Smooth muscle cell (in vitro differentiated cells): ENCODE measurements at regions not wholly inside any gene's neighbourhood (a gene's known extent, or its start where the extent isn't known, plus 50 kb on each side); places are given as distances from the start of the nearest gene placed in this dataset.

ENCODE experiments used
- DNase-seq: peaks from one replicate; lab custom pipeline; 2025; ENCODE audit not compliant: unreplicated experiment; lab: John Stamatoyannopoulos, UW
- H2AFZ ChIP-seq: fragments of 200-600 bp; sonication (generic); 2 replicates; pipeline ENCODE4 v1.6.0; 2016; ENCODE audit warnings: antibody characterized with exemption, low read depth, mild to moderate bottlenecking
- H3F3A ChIP-seq: fragments of 200-600 bp; sonication (generic); 2 replicates; pipeline ENCODE4 v1.6.0; 2017; ENCODE audit warnings: antibody characterized with exemption, low read depth
- H3K27ac ChIP-seq: fragments of 200-600 bp; sonication (generic); 2 replicates; pipeline ENCODE4 v1.5.1; 2016; ENCODE audit warnings: low read depth, mild to moderate bottlenecking
- H3K27me3 ChIP-seq: fragments of 200-600 bp; sonication (generic); 2 replicates; pipeline ENCODE4 v1.6.1; 2016; ENCODE audit warnings: low read depth, mild to moderate bottlenecking
- H3K36me3 ChIP-seq: fragments of 200-600 bp; sonication (generic); 2 replicates; pipeline ENCODE4 v1.5.1; 2016; ENCODE audit warnings: low read depth
- H3K4me1 ChIP-seq: fragments of 200-600 bp; sonication (generic); 2 replicates; pipeline ENCODE4 v1.5.1; 2016; ENCODE audit warnings: low read depth
- H3K4me2 ChIP-seq: fragments of 200-600 bp; sonication (generic); 2 replicates; pipeline ENCODE4 v1.6.0; 2016; ENCODE audit warnings: mild to moderate bottlenecking
- H3K4me3 ChIP-seq: fragments of 200-600 bp; sonication (generic); 2 replicates; pipeline ENCODE4 v1.5.1; 2016; ENCODE audit warnings: mild to moderate bottlenecking
- H3K79me2 ChIP-seq: fragments of 200-600 bp; sonication (generic); 2 replicates; pipeline ENCODE4 v1.6.0; 2016; ENCODE audit warnings: low read depth, mild to moderate bottlenecking
- H3K9ac ChIP-seq: fragments of 200-600 bp; sonication (generic); 2 replicates; pipeline ENCODE4 v1.6.0; 2016; ENCODE audit warnings: low read depth
- H3K9me3 ChIP-seq: fragments of 200-600 bp; sonication (generic); replicated peaks from 2 replicates; pipeline ENCODE4 v1.5.1; 2016; ENCODE audit warnings: low read depth
- H4K20me1 ChIP-seq: fragments of 200-600 bp; sonication (generic); 2 replicates; pipeline ENCODE4 v1.6.0; 2016; ENCODE audit warnings: low read depth
- CTCF ChIP-seq: fragments of 200-600 bp; sonication (generic); IDR thresholded peaks from 2 replicates; pipeline ENCODE4 v1.5.1; 2017; ENCODE audit warnings: borderline replicate concordance, mild to moderate bottlenecking, antibody characterized with exemption; ENCODE audit not compliant: insufficient read depth, poor library complexity, severe bottlenecking
- WGBS: methylation state at CpG from one replicate; pipeline ENCODE4 v1.1.7; 2016; ENCODE audit warnings: low lambda C conversion rate; 5-methylcytosine and 5-hydroxymethylcytosine counted together

DNA sequence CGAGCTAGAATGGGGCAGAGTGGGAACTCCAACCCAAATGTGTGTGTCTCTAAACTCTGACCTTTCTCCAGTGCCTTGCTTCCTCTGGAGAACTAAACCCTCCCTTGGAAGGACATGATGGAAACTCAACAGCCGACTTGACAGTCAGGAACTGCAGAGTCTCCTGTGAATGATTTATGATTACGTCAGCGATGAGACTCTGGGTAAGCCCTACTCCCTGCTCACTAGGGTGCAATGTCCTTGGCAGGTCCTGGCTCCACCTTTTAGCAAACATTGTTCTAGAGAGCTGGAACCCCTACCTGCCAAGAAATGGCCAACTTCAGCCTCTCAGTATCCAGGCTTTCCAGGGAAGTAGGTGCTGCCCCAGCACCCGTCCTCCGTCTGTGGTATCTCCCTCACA is 96.1 kb upstream of the CD82 start:
- Histone ChIP-seq H3K27me3 (peaks cover 55% of the 10 kb centered on the region), H3K9ac (no peak overlapping the region), H3K36me3 (no peaks in the 10 kb centered on the region), H3K79me2 (no peaks in the 10 kb centered on the region), H3F3A (no peaks in the 10 kb centered on the region), H3K27ac (no peak overlapping the region), H3K4me2 (no peak overlapping the region), H4K20me1 (no peaks in the 10 kb centered on the region), H2AFZ (no peak overlapping the region), H3K9me3 (no peaks in the 10 kb centered on the region), H3K4me3 (no peak overlapping the region), H3K4me1 (no peaks in the 10 kb centered on the region)
- TF ChIP-seq CTCF, result no peak
- 85% methylated on average over 6 of the region's 6 CpGs for WGBS
- no peak for DNase-seq

GRCh38 chr11:44470854-44471253 is 94.6 kb upstream of the CD82 start:
- Histone ChIP-seq H3K27ac (no peak overlapping the region), H3K9ac (no peak overlapping the region), H3K36me3 (no peaks in the 10 kb centered on the region), H3K4me3 (no peak overlapping the region), H3K27me3 (peaks cover 69% of the 10 kb centered on the region), H4K20me1 (no peaks in the 10 kb centered on the region), H3K4me2 (no peak overlapping the region), H3K4me1 (no peaks in the 10 kb centered on the region), H2AFZ (no peak overlapping the region), H3F3A (no peaks in the 10 kb centered on the region), H3K79me2 (no peaks in the 10 kb centered on the region), H3K9me3 (no peaks in the 10 kb centered on the region)
- no peak for TF ChIP-seq CTCF
- DNase-seq, result no peak
- WGBS, result 44% methylated on average over 7 of the region's 7 CpGs

DNA sequence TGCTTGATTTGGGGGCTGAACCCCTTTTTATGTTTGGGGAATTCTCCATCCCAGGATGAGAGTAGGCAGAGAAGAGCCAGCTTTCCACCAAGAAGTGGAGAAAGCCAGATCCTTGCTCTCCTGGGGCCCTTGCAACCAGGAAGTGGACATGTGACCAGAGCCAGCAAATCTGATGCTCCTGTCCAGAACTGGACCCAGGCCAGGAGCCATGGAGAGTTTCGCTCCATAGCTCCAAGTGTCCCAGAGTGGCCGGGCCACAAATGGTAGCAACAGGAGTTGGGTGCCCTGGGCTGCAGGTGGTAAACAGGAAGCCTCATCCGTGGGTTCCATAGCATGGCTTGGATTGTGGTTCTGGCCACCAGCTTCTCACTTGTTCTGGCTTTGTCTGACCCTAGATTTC is 93.9 kb upstream of the CD82 start:
- no peaks in the 10 kb centered on the region for H3K4me1 ChIP-seq
- H2AFZ ChIP-seq, result no peak overlapping the region
- no peak overlapping the region for H3K4me3 ChIP-seq
- H3K27me3 ChIP-seq, result peaks cover 77% of the 10 kb centered on the region
- DNase-seq, result no peak
- no peak for TF ChIP-seq CTCF
- no peaks in the 10 kb centered on the region for H3K9me3 ChIP-seq
- H3K9ac ChIP-seq, result no peak overlapping the region
- H3K27ac ChIP-seq, result no peak overlapping the region
- no peaks in the 10 kb centered on the region for H4K20me1 ChIP-seq
- no peaks in the 10 kb centered on the region for H3K79me2 ChIP-seq
- H3F3A ChIP-seq, result no peaks in the 10 kb centered on the region
- 71% methylated on average over 3 of the region's 3 CpGs for WGBS
- H3K4me2 ChIP-seq, result no peak overlapping the region
- no peaks in the 10 kb centered on the region for H3K36me3 ChIP-seq

- Histone ChIP-seq H3K27ac (no peak overlapping the region), H3K9ac (no peak overlapping the region), H3K79me2 (no peaks in the 10 kb centered on the region), H3K27me3 (peaks cover 75% of the 10 kb centered on the region), H3F3A (no peaks in the 10 kb centered on the region), H4K20me1 (no peaks in the 10 kb centered on the region), H3K9me3 (no peaks in the 10 kb centered on the region), H3K4me2 (no peak overlapping the region), H3K4me3 (no peak overlapping the region), H2AFZ (no peak overlapping the region), H3K36me3 (no peaks in the 10 kb centered on the region), H3K4me1 (no peaks in the 10 kb centered on the region)
- WGBS, result 73% methylated on average over 4 of the region's 4 CpGs
- DNase-seq, result no peak
- no peak for TF ChIP-seq CTCF
Observed at GRCh38 chr11:44472916-44473315, 92.5 kb upstream of the CD82 start.
